Heart right ventricle (tissue), 16 donors: ENCODE measurements at regions not wholly inside any gene's neighbourhood (a gene's known extent, or its start where the extent isn't known, plus 50 kb on each side); places are given as distances from the start of the nearest gene placed in this dataset.

Experiments
- ATAC-seq, 8 donors: fragments of 200-7000 bp; cut with Tn5 transposase; one replicate each; pipeline ENCODE4 v1.9.1; 2020; ENCODE audit warnings: mild to moderate bottlenecking in 8 of 8, moderate library complexity in 8 of 8, moderate number of reproducible peaks in 1 of 8
- DNase-seq, 2 donors: peaks; one replicate each; pipeline ENCODE4 v3.0.0-alpha.2; 2020
- H3K27ac ChIP-seq, 10 donors: fragments of 200-600 bp; sonication (generic) in 2 of 10; one replicate each; pipeline versions ENCODE4 v1.5.0 to v1.8.0; 2020 to 2022; ENCODE audit warnings: mild to moderate bottlenecking in 3 of 10
- H3K27me3 ChIP-seq, 7 donors: fragments of 200-600 bp; one replicate each; pipeline ENCODE4 v1.8.0; 2021 to 2022; ENCODE audit warnings: mild to moderate bottlenecking in 2 of 7
- H3K36me3 ChIP-seq, 9 donors: fragments of 200-600 bp; sonication (generic) in 1 of 9; one replicate each; pipeline versions ENCODE4 v1.5.0 to v1.8.0; 2020 to 2022; ENCODE audit warnings: mild to moderate bottlenecking in 2 of 9
- H3K4me1 ChIP-seq, 9 donors: fragments of 200-600 bp; sonication (generic) in 1 of 9; one replicate each; pipeline versions ENCODE4 v1.5.0 to v1.8.0; 2020 to 2022; ENCODE audit warnings: mild to moderate bottlenecking in 4 of 9
- H3K4me3 ChIP-seq, 10 donors: fragments of 200-600 bp; sonication (generic) in 2 of 10; one replicate each; pipeline versions ENCODE4 v1.5.0 to v1.8.0; 2020 to 2022; ENCODE audit warnings: mild to moderate bottlenecking in 7 of 10, moderate library complexity in 2 of 10
- H3K9me3 ChIP-seq, 11 donors: fragments of 200-600 bp in 10 of 11; sonication (generic) in 2 of 11; one replicate each; pipeline versions ENCODE4 v1.5.0 to v1.8.0; 2013 to 2022; ENCODE audit warnings: mild to moderate bottlenecking in 2 of 11, control low read depth in 1 of 11, moderate library complexity in 1 of 11
- CTCF ChIP-seq, 9 donors: fragments of 200-600 bp; sonication (generic) in 2 of 9; IDR thresholded peaks; one replicate each; pipeline versions ENCODE4 v1.5.0 to v1.8.0; 2021 to 2022; ENCODE audit warnings: antibody characterized with exemption in 9 of 9, mild to moderate bottlenecking in 5 of 9, moderate library complexity in 1 of 9
- WGBS, 2 donors: extraction: QIAGEN DNeasy Blood & Tissue Kit; methylation state at CpG; one replicate each; pipeline ENCODE4 v1.1.7; 2013; ENCODE audit warnings: inconsistent platforms in 1 of 2; 5-methylcytosine and 5-hydroxymethylcytosine counted together
- intact Hi-C, 10 donors: fragments of 100-400 bp; cut with DNase I; formaldehyde crosslinking; loops; one replicate each; pipeline versions ENCODE4 v1.11.1 to v1.14.2; 2022
- donor health status: Arrhythmogenic right ventricular cardiomyopathy.
- donor health status: ischemic (EF 13 %, LVEDD 7.1; RV severe dilation, severe dysfunction).
- donor health status: healthy with polysubstance abuse.
- donor health status: DM: no; HTN: yes; CAD: no.
- donor health status: DM: no; HTN: no; CAD: no.
- donor health status: ischemic (EF 25% LVEDD 6.9; RV normal size, moderate dysfunction).
- donor health status: ischemic (EF 25% LVEDD 5.7; RV mildly dilated, moderate dysfunction).
- donor health status: healthy.
- donor health status: DM: yes; HTN: yes; CAD: no.
- donor health status: Ischemic cardiomyopathy.
- donor health status: ischemic (EF 35%, LVEDD 5.7; RV mildly dilated, moderate dysfunction).
- donor health status: nonischemic (EF 11% LVEDD 7.7; RV severe dilation, severe dysfunction).
- donor health status: DM: yes; HTN: yes; CAD: no.
- donor health status: PGD.
- donor health status: ischemic (EF 29% LVEDD 5.4; RV normal size, mild dysfunction).
- donor health status: nonischemic (EF 23%, LVEDD 6.1; RV moderate dilation, normal function).

- ATAC-seq (no peak), DNase-seq (no peak)
- 43 to 74% methylated on average over 4 of the region's 4 CpGs for WGBS, 2 donors
- TF ChIP-seq CTCF (IDR thresholded peaks at IDR 0.05), result no peak
- Histone ChIP-seq H3K4me1 (no peaks in the 10 kb centered on the region), H3K36me3 (no peaks in the 10 kb centered on the region), H3K9me3 (no peaks in the 10 kb centered on the region), H3K4me3 (no peak overlapping the region), H3K27me3 (no peaks in the 10 kb centered on the region), H3K27ac (no peak overlapping the region)
- intact Hi-C loops, result no loop called here
Observed at GRCh38 chr3:145518639-145519038, 642.3 kb downstream of the PLOD2 start.

- DNase-seq (no peak), ATAC-seq (no peak)
- Histone ChIP-seq H3K27ac (no peak overlapping the region), H3K9me3 (no peaks in the 10 kb centered on the region), H3K4me3 (no peak overlapping the region), H3K4me1 (no peaks in the 10 kb centered on the region), H3K27me3 (no peaks in the 10 kb centered on the region), H3K36me3 (no peaks in the 10 kb centered on the region)
- TF ChIP-seq CTCF (IDR thresholded peaks at IDR 0.05), result no peak
- WGBS, 2 donors, result 72 to 78% methylated on average over 6 of the region's 6 CpGs
- intact Hi-C loops, result no loop called here
Observed at GRCh38 chr3:145519398-145520047, 641.5 kb downstream of the PLOD2 start.

- no peak for DNase-seq
- H3K9me3 ChIP-seq, result no peaks in the 10 kb centered on the region
- peak in 1 of 8 donors; percentile 69 for ATAC-seq
- no peaks in the 10 kb centered on the region for H3K36me3 ChIP-seq
- no peak overlapping the region for H3K27ac ChIP-seq
- H3K27me3 ChIP-seq, result no peaks in the 10 kb centered on the region
- no peak overlapping the region for H3K4me3 ChIP-seq
- TF ChIP-seq CTCF (IDR thresholded peaks at IDR 0.05), result no peak
- no peaks in the 10 kb centered on the region for H3K4me1 ChIP-seq
- intact Hi-C loops, result no loop called here
Observed at GRCh38 chr3:145522179-145522578, 638.8 kb downstream of the PLOD2 start.

- DNase-seq (no peak), ATAC-seq (peak in 5 of 8 donors; percentile 11 to 78 (median 35))
- H3K4me1 ChIP-seq, result no peaks in the 10 kb centered on the region
- TF ChIP-seq CTCF (IDR thresholded peaks at IDR 0.05), result no peak
- WGBS, 2 donors, result 67 to 74% methylated on average over 4 of the region's 4 CpGs
- no peak overlapping the region for H3K4me3 ChIP-seq
- H3K27ac ChIP-seq, result no peak overlapping the region
- H3K27me3 ChIP-seq, result no peaks in the 10 kb centered on the region
- no peaks in the 10 kb centered on the region for H3K9me3 ChIP-seq
- intact Hi-C loops, result no loop called here
- no peaks in the 10 kb centered on the region for H3K36me3 ChIP-seq
Observed at GRCh38 chr3:145522893-145523651, 637.9 kb downstream of the PLOD2 start.
